HG02943 (cell line): ENCODE measurements at regions not wholly inside any gene's neighbourhood (a gene's known extent, or its start where the extent isn't known, plus 50 kb on each side); places are given as distances from the start of the nearest gene placed in this dataset.

ENCODE experiments used
- ATAC-seq: cut with Tn5 transposase; IDR thresholded peaks from one replicate; pipeline ENCODE4 v1.9.1; 2021; ENCODE audit warnings: mild to moderate bottlenecking, low read depth, moderate library complexity; ENCODE audit not compliant: unreplicated experiment

DNA sequence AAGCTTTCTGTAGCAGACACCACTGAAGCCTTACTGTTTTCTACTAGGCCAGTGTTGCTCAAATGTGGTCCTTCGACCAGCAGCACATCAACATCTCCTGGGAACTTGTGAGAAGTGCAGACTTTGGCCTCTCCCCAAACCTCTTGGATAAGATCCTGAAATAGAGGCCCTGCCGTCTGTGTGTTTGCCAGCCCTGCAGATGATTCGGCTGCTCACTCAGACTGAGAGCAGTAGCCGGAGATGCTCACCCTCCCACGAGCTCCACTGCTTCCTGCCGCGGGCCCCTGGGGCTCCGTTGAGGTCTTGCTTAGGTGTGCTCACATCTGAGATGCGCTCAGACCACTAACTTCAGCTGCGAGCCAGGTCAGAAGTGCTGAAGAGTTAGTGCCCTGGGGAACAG, 129.5 kb upstream of the SSTR4 start:
- ATAC-seq = no peak

DNA sequence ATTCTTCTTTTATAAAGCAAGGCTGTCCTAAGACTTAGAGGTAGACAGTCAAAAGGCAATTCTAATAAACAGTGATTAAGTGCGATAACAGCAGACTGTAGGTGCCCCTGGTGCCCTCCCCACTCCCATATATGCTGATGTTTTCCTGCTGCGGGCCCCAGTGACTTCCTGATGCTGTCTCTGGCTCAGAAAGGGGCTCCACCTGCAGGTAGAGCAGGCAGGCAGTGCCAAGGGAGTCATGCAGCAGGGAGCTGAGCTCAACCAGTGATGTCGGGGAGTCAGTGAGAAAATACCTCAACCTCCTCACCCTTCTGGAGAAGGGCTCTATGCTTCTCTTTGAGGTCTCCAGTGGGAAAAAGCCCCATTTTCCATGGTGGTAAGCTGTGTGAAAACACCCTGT, 126.7 kb upstream of the SSTR4 start:
- no peak for ATAC-seq

GRCh38 chr20:22908944-22909343, 126.2 kb upstream of the SSTR4 start:
- ATAC-seq = no peak

DNA sequence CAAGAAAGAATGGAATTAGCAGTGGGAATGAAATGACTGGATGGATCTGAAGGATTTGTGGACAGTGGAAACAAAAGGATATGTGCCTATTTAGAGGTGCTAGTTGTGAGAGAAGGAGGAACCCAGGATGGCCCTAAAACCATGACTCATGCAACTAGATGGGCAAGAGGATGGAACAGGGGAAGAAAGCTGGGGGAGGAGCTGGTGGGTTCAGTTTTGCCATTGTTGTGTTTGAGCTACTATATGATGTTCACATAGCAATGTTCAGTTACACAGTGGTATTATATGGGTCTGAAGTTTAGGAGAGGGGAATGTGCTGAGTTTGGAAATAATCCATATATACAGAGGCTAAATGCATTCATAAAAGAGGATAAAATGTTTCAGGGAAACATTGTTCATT, 125.7 kb upstream of the SSTR4 start:
- ATAC-seq = no peak

GRCh38 chr20:22910287-22910852, 124.7 kb upstream of the SSTR4 start:
- ATAC-seq = no peak

DNA sequence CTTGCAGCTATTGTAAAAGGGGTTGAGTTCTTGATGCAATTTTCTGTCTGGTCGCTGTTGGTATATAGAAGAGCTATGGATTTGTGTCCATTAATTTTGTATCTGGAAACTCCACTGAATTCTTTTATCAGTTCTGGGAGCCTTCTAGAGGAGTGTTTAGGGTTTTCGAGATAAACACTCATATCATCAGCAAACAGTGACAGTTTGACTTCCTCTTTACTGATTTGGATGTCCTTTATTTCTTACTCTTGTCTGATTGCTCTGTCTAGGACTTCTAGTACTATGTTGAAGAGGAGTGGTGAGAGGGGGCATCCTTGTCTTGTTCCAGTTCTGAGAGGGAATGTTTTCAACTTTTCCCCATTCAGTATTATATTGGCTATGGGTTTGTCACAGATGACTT, 120.8 kb upstream of the SSTR4 start:
- no peak for ATAC-seq

DNA sequence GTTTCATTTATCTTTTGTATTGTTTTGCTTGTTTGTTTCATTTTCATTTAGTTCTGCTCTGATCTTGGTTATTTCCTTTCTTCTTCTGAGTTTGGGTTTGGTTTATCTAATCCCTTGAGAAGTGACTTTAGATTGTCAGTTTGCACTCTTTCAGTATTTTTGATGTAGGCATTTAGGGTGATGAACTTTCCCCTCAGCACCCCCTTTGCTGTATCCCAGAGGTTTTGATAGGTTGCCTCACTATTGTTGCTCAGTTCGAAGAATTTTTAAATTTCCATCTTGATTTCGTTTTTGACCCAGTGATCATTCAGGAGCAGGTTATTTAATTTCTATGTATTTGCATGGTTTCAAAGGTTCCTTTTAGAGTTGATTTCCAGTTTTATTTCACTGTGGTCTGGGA, 119.6 kb upstream of the SSTR4 start:
- ATAC-seq = no peak

- no peak for ATAC-seq
Measured at GRCh38 chr20:22916021-22916842, 118.9 kb upstream of the SSTR4 start.

- no peak for ATAC-seq
Measured at GRCh38 chr20:22918286-22918983, 116.7 kb upstream of the SSTR4 start.

GRCh38 chr20:22920898-22921297, 114.2 kb upstream of the SSTR4 start:
- ATAC-seq = no peak

GRCh38 chr20:22921595-22922421, 113.3 kb upstream of the SSTR4 start:
- no peak for ATAC-seq

DNA sequence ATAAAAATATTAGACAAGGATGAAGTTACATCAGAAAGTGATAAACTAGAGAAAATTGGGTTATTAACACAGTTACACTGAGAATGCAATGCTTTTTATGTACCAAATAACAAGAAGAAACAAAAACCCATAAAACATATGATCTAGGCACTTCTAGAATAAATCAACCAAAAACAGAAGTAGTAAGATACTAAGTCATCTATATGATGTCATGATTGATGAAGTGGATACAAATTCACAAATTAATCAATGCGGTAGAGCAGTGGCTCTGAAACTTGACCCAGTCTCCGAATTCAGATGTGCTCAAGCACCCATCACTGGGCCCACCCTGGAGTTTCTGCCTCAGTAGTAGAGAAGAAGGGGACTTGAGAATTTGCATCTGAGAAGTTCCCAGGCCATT, 112.1 kb upstream of the SSTR4 start:
- no peak for ATAC-seq

DNA sequence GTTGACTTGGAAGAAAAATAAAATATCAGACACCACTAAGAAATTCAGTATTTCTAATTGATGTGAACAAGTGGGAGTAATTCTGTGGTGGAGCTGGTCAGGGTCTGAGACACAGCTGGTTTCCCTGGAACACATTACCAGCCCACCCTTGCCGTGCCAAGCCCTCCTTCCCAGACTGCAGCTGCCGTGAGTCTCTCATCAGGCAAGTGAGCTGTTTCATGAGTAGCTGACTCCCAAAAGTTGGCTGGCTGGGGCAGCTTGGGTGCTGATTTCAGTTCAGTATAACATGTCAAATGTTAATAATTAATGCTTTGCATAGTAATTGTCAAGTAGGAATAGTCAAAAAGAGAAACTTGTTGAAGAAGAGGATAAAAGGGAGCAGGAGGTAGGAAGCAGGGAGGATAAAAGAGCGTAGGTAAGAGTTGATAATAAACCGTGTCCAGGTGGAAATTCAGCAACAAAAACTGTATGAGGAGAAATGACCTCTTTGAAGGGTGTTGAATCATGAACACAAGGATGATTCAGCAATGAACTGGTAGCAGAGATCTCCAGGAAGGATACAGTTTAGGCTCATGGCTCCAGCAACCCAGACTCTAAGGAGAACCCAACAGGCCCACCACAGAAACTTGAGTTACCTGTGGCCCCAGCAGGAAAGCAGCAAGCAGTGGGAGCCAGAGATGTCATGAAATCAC, 110.9 kb upstream of the SSTR4 start:
- ATAC-seq = no peak

GRCh38 chr20:22924949-22925612, 110.0 kb upstream of the SSTR4 start:
- ATAC-seq = no peak

DNA sequence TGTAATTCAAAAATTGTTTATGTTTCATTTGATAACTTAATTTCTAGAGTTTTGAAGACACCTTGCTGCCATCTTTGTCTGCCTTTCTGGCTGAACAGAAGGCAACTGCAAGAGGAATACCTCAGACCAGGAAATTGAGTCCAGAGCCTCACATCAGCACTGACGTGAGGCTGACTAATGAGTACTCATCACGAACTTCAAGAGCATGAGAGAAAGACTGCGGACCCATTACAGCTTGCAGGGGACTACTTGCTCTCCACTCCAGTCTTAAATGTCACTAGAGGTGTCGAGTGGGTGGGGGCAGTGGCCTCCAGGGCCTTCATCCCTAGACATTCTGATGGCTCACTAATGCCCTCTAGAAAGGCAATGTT, 109.5 kb upstream of the SSTR4 start:
- no peak for ATAC-seq

DNA sequence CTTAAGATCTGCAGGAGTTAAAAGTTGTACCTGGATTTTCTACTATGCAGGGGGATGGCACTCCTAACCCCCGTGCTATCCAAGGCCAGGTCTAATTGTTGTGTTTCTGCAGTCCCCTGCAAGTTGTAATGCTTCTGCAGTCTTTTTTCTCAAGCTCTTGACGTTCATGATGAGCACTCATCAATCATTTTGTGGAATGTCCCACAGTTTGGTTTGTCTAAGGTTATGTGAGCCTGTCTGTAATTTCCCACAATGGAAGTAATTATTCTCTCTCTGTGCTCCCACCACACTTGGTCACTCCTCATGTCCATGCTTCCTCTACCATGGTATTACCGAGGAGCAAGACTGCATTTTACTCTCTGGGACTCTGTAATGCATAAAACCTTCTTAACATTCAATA, 107.6 kb upstream of the SSTR4 start:
- no peak for ATAC-seq

DNA sequence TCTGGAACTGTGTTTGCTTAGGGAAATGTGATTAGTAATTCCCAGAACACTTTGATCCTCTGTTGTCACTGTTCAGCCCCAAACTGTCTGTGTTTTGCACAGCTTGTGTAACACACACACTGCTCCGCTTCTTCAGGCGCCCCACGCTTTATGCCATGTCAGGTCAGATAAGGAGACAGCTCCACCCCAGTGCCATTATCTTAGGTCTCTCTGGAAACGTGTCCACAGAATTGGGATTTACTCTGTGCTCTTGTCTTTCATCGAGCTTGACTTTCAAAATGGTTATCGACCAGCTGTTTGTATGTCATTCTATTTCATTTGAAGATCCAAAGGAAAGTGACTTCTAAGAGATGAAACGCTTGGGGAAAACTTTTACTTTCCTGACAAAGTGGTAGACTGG, 106.4 kb upstream of the SSTR4 start:
- no peak for ATAC-seq

DNA sequence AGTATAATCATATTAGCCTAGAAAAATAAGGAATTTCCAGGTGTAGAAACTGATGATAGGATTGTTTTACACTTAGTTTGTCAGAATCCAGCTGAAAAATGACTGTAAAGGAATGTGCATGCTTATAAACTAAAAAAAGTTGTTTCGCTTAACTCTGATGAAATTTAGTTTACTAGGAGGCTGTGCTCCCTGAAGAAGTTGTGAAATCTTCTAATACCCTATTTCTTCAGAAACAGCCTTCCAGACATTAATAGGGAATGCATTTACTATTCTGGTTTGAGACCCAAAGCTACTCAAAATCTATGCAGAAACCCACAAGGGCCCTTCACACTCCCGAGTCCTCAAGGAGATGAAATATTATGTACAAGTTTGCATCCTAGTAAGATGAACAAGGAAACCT, 105.5 kb upstream of the SSTR4 start:
- no peak for ATAC-seq

GRCh38 chr20:22931653-22932608, 103.2 kb upstream of the SSTR4 start:
- no peak for ATAC-seq
